ENCODE measurements at regions not wholly inside any gene's neighbourhood (a gene's known extent, or its start where the extent isn't known, plus 50 kb on each side); places are given as distances from the start of the nearest gene placed in this dataset.
"Not testable (repeated sequence)": the region's sequence is repeated elsewhere in the genome, so short reads cannot be mapped to it uniquely, and the experiment has no call there.

GRCh38 chr2:103387888-103388287 is 626.1 kb downstream of the TMEM182 start:
- no peak for DNase-seq

DNA sequence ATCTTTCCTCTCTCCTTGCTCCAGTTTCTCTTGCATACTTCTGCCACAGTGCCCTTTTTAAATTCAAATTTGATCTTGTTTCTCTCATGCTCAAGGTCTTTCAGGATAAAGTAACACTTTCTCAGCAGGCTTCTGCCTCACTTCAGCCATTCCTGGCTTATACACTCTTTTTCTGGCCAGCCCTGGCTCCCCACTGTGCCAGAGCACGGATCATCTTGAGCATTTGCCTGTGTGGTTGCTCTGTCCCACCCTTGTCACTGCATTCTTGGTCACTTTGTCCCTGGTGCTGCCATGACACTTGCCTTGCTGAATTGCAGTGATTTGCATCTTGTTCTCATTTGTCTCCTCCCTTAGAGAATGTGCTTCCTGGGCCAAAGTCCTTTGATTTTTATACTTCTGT is 634.3 kb downstream of the TMEM182 start:
- DNase-seq = no peak

DNA sequence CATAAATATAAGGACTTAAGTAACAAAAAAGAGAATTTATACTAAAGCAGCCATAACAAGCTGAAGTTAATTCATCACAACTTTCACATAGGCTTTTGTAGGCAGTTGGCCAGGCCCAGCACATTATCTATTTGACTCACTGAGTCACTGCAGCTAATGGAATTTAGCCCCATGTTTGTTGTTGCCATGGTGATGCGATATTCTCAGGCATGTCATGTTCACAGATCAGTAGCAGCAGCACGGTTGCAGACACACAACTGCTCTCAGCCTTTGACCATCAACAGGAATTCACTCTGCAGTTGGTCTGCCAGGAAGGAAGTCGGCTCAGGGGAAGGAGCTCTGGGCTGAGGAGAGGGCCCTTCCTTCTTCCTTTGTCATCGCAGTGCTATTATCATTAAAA is 639.8 kb downstream of the TMEM182 start:
- DNase-seq = no peak

- DNase-seq = no peak
Measured at GRCh38 chr2:103402336-103402735, 640.5 kb downstream of the TMEM182 start.

DNA sequence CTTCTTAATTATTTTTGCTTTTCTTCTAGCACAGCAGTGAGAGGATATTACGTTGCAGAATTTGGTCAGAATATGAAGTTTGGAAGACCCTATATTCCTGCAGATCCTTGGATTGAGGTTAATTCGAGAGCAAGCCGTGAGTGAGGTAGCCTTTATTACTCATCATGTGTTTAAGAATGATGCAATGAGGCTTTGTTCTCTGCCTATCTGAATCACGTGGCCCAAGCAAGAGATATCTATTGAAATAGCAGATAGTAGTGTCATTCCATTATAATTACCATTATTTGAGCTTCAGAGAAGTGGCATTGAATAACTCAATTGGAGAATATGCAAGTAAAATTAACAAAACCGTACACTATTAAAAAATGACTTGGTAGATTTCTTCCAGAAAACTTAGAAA is 641.1 kb downstream of the TMEM182 start:
- no peak for DNase-seq

DNA sequence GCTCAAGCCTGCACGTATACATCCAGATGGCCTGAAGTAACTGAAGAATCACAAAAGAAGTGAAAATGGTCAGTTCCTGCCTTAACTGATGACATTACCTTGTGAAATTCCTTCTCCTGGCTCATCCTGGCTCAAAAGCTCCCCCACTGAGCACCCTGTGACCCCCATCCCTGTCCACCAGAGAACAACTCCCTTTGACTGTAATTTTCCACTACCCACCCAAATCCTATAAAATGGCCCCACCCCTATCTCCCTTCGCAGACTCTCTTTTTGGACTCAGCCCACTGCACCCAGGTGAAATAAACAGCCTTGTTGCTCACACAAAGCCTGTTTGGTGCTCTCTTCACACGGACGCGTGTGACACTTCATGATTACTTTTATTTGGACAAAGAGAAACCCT is 641.6 kb downstream of the TMEM182 start:
- not testable (repeated sequence) for DNase-seq

DNA sequence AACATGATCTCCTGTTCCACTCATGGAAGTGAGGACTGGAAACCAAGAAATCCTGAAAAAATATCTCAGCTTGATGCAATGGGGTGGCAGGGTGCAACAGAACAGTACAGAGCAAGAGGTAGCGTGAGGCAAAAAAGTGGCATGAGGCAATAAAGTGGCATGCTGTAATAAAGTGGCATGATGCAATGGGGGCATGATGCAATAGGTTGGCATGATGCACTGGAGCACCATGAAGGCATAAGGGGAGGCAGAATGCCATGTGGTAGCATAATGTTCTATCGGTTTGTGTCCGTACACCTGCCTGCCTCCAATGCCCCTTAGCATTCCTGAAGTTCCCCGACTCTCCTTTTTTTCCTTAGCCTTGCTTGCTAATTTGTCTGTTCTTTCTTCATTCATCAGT is 648.4 kb downstream of the TMEM182 start:
- no peak for DNase-seq

GRCh38 chr2:103419506-103419905 is 657.7 kb downstream of the TMEM182 start:
- DNase-seq = no peak

GRCh38 chr2:103423100-103423499 is 661.3 kb downstream of the TMEM182 start:
- no peak for DNase-seq

DNA sequence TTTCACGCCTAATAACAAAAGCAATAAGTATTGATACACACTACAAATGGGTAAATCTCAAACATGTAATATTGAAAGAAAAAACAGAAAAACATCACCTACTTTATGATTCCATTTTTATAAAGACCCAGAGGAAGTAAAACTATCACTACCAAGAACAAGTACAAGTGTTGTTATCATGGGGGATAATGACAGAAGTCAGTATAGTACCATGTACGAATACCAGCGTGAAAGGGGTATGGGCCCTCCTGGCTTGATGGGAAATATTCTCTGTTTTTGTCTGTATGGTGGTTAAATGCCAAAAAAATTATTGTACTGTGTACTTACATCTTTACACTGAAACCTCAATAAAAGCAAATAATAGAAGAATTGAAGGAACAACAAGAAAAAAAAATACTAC is 665.7 kb downstream of the TMEM182 start:
- DNase-seq = no peak

GRCh38 chr2:103430191-103430590 is 668.4 kb downstream of the TMEM182 start:
- DNase-seq = no peak

DNA sequence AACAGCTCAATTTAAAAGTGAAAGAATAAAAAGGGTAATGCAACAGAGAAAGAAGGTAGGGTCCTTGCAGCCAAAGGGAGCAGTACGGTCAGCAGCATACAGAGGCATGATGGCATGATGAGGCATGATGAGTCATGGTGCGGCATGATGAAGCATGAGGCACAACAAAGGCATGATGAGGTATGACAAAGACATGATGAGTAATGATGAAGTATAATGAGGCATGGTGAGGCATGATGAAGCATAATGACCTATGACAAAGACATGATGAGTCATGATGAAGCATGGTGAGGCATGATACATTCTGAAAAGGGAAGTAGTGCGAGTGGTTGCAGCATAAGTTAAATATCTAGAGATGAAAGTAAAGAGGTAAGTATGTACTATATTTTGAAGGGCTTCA is 673.2 kb downstream of the TMEM182 start:
- DNase-seq = no peak

DNA sequence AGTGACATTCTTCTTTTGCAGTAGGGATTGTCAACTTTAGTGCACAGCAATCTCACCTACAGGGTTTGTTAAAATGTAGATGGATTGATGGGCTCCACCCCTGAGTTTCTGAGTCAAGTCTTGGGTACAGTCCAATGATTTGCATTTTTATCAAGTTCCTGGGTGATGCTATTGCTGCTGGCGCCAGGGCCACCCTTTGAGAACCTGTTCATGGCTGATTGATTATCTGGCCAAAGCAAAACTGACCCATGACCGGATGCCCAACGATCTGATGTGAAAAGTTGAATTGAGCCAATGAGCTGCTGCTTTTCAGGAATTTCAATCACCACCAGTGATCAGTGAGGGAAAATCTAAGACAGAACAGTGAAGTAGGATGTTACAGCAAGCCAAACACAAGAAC is 675.3 kb downstream of the TMEM182 start:
- no peak for DNase-seq

GRCh38 chr2:103445347-103445746 is 683.5 kb downstream of the TMEM182 start:
- DNase-seq = no peak

- DNase-seq = no peak
Measured at GRCh38 chr2:103448495-103448894, 686.7 kb downstream of the TMEM182 start.

- DNase-seq = no peak
Measured at GRCh38 chr2:103451283-103451682, 689.5 kb downstream of the TMEM182 start.

DNA sequence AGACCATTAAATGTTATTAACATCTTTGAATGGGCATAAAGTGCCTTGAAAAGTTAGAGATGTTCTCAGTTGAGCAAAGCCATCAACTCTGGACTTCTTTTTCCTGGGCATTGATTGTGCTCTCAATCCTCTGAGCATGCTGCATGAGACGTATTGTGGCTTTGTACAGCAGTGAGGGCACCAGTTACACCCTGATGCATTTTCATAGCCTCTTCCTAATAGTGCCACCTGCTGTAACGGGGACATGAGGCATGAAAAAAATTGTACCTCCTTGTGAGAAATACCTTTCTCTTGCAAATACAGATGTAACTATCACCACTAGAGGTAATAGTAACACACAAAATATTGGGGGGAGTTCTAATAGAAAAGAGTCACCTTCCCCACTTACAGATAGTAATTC is 697.5 kb downstream of the TMEM182 start:
- DNase-seq = no peak

DNA sequence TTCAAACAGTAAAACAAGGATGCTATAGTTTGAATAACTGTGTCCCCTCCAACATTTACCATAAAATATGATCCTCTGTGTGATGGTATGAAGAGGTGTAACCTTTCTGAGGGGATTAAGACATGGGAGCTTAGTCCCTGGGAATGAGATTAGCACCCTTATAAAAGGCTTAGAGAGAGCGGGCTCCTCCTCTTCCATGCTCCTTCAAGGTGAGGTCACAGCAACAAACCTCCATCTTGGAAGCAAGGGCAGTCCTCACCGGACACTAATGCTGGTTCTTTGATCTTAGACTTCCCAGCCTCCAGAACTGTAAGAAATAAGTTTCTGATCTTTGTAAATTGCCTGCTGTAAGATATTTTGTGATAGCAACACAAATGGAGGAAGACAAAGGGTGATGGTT is 700.3 kb downstream of the TMEM182 start:
- no peak for DNase-seq

DNA sequence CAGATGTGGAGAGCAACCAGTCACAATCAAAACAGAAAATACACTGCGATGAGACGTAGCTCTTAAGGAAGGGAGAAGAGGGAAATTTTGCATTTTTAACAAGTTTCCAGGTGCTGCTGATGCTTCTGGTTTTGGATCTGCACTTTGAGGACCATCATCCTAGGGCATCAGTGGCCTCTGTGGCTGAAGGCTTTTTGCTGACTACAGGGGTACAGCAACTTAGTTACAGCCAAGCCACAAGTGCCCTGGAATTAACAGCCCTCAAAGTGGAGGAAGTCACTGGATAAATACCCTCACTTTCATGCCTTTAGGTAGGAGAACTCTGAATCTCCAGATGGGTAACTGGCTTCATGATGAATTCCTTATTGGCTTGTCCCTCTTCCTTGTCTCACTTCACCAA is 700.9 kb downstream of the TMEM182 start:
- no peak for DNase-seq

DNA sequence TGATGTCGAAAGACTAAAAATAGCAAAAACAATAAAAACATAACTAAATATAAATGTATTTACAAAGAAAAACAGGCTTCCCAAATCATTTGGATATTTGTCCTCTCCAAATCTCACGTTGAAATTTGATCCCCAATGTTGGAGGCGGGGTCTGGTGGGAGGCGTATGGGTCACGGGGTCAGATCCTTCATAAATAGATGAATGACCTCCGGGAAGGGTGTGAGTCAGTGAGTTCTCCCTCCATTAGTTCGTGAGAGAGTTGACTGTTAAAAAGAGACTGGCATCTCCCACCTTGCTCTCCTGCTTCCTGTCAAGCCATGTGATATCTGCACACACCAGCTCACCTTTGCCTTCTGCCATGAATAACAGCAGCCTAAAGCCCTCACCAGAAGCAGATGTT is 703.0 kb downstream of the TMEM182 start:
- no peak for DNase-seq

DNA sequence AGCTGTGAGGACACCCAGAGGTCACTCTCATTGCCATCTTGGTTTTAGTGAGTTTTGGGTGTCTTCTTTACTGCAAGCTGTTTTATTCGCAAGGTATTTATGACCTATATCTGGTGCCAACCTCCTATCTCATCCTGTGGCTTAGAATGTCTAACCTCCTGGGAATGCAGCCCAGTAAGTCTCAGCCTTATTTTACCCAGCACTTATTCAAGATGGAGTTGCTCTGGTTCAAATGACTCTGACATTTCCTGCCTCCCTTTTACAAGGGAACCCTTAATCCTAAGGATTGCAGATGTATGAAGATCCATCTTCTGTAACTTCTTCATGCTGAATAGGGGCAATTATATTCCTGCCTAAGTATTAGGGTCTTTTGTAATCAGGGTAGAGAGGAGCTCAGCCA is 708.0 kb downstream of the TMEM182 start:
- DNase-seq = no peak

GRCh38 chr2:103484906-103485305 is 723.1 kb downstream of the TMEM182 start:
- DNase-seq = no peak

DNA sequence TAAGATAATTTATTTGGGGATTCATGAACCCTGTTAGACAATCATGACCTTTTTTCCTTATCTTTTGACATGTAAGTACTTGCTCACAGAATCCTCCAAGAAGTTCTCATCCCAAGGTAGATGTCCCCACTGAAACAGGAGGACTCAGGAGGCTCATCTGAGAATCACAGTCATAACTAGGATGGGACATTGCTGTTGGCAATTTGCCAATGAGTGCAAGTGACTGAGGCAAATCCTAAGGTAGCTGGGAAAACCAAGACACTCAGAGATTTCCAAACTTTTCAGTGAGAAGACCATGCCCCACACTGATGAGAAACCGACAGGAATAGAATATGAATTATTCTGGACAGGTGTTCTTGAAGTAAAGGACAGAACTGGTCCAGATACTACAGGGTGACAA is 735.0 kb downstream of the TMEM182 start:
- DNase-seq = no peak

DNA sequence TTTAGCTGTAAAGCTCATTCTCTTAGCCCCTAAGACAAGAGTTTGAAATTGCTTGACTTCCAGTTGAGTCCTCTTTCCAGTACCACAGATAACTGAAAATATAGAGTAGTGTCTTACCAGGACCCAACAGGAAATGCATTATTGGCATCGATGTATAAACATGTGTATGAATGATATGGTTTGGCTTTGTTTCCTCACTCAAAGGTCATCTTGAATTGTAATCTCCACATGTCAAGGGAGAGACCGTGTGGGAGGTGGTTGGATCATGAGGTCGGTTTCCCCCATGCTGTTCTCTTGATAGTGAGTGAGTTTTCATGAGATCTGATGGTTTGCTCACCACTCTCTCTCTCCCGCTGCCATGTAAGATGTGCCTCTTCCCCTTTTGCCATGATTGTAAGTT is 745.0 kb downstream of the TMEM182 start:
- DNase-seq = no peak

GRCh38 chr2:103512442-103512841 is 750.6 kb downstream of the TMEM182 start:
- no peak for DNase-seq

DNA sequence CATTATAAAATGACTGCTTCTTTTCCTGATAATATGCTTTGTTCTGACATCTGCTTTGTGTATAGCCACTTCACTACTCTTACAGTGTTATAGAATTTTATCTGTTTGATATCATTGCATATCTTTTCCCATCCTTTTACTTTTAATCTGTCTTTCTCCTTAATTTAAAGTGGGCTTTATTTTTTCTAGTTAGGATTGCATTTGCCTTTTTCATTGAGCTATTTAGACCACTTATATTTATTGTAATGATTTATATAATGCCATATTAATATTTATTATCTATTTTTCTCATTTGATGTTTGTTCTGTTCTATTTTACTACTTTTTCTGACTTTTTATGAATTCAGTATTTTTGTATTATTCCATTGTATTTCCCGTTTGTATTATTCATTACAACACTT is 758.7 kb downstream of the TMEM182 start:
- DNase-seq = no peak
